Loucy (cell line): ENCODE measurements at regions not wholly inside any gene's neighbourhood (a gene's known extent, or its start where the extent isn't known, plus 50 kb on each side); places are given as distances from the start of the nearest gene placed in this dataset.

Source experiments
- H2AFZ ChIP-seq: fragments of 200-600 bp; sonication (generic); 2 replicates; pipeline ENCODE4 v1.6.0; 2016; ENCODE audit warnings: antibody characterized with exemption, mild to moderate bottlenecking, low read length, moderate library complexity
- H3F3A ChIP-seq: fragments of 200-600 bp; 2 replicates; pipeline ENCODE4 v1.6.0; 2016; ENCODE audit warnings: antibody characterized with exemption, low read depth, mild to moderate bottlenecking
- H3K27me3 ChIP-seq: fragments of 200-600 bp; sonication (generic); 2 replicates; pipeline ENCODE4 v1.6.1; 2014; ENCODE audit warnings: low read length, mild to moderate bottlenecking; ENCODE audit not compliant: insufficient read depth, poor library complexity, severe bottlenecking
- H3K36me3 ChIP-seq: fragments of 200-600 bp; sonication (generic); 2 replicates; pipeline ENCODE4 v1.6.1; 2016; ENCODE audit warnings: low read length; ENCODE audit not compliant: insufficient read depth
- H3K4me1 ChIP-seq: fragments of 200-600 bp; sonication (generic); 2 replicates; pipeline ENCODE4 v1.5.1; 2014; ENCODE audit warnings: low read length, mild to moderate bottlenecking; ENCODE audit not compliant: insufficient read depth, poor library complexity, severe bottlenecking
- H3K4me2 ChIP-seq: fragments of 200-600 bp; sonication (generic); 2 replicates; pipeline ENCODE4 v1.6.0; 2014; ENCODE audit warnings: antibody characterized with exemption, low read length, low read depth, mild to moderate bottlenecking; ENCODE audit not compliant: poor library complexity, severe bottlenecking
- H3K4me3 ChIP-seq: fragments of 200-600 bp; sonication (generic); 2 replicates; pipeline ENCODE4 v1.5.1; 2014; ENCODE audit warnings: low read length, mild to moderate bottlenecking, mixed read lengths; ENCODE audit not compliant: poor library complexity, severe bottlenecking
- H3K79me2 ChIP-seq: fragments of 200-600 bp; sonication (generic); 2 replicates; pipeline ENCODE4 v1.6.1; 2014; ENCODE audit warnings: low read length; ENCODE audit not compliant: insufficient read depth
- H3K9ac ChIP-seq: fragments of 200-600 bp; sonication (generic); 2 replicates; pipeline ENCODE4 v1.6.0; 2014; ENCODE audit warnings: mild to moderate bottlenecking, low read depth, low read length, moderate library complexity; ENCODE audit not compliant: poor library complexity, severe bottlenecking
- H3K9me2 ChIP-seq: fragments of 200-600 bp; sonication (generic); replicated peaks from 2 replicates; pipeline ENCODE4 v1.6.1; 2016; ENCODE audit warnings: low read depth, low read length, mixed read lengths
- H3K9me3 ChIP-seq: fragments of 200-600 bp; sonication (generic); 2 replicates; pipeline ENCODE4 v1.6.1; 2014; ENCODE audit warnings: mild to moderate bottlenecking, antibody characterized with exemption, low read length, low read depth; ENCODE audit not compliant: insufficient read depth
- H4K20me1 ChIP-seq: fragments of 200-600 bp; sonication (generic); 2 replicates; pipeline ENCODE4 v1.6.0; 2014; ENCODE audit warnings: antibody characterized with exemption, low read length, mild to moderate bottlenecking; ENCODE audit not compliant: insufficient read depth, poor library complexity, severe bottlenecking
- CTCF ChIP-seq: fragments of 200-600 bp; sonication (generic); conservative IDR thresholded peaks from 2 replicates; pipeline ENCODE4 v1.5.1; 2014; ENCODE audit warnings: mild to moderate bottlenecking, antibody characterized with exemption, low read length
- EZH2phosphoT487 ChIP-seq: fragments of 200-600 bp; IDR thresholded peaks from 2 replicates; pipeline ENCODE4 v1.6.1; 2018; ENCODE audit warnings: antibody characterized with exemption, mild to moderate bottlenecking, moderate library complexity, borderline replicate concordance

GRCh38 chr4:3715855-3716630, 50.1 kb upstream of the ADRA2C start:
- no peak overlapping the region for H3K9ac ChIP-seq
- no peaks in the 10 kb centered on the region for H3K9me2 ChIP-seq
- H3K36me3 ChIP-seq = no peaks in the 10 kb centered on the region
- no peak for TF ChIP-seq EZH2phosphoT487
- no peak for TF ChIP-seq CTCF
- no peak overlapping the region for H3K4me3 ChIP-seq
- no peaks in the 10 kb centered on the region for H3K27me3 ChIP-seq
- no peaks in the 10 kb centered on the region for H3F3A ChIP-seq
- peaks cover 6% of the 10 kb centered on the region; the same call in 1 of the 2 replicates for H3K9me3 ChIP-seq
- no peak overlapping the region for H3K4me2 ChIP-seq
- H3K4me1 ChIP-seq = no peaks in the 10 kb centered on the region
- H2AFZ ChIP-seq = no peak overlapping the region
- no peaks in the 10 kb centered on the region for H3K79me2 ChIP-seq
- H4K20me1 ChIP-seq = no peaks in the 10 kb centered on the region

GRCh38 chr4:3715061-3715854, 50.9 kb upstream of the ADRA2C start:
- Histone ChIP-seq H3K4me2 (no peak overlapping the region), H3K36me3 (no peaks in the 10 kb centered on the region), H3K4me1 (no peaks in the 10 kb centered on the region), H3K9me3 (peaks cover 6% of the 10 kb centered on the region; the same call in 1 of the 2 replicates), H4K20me1 (no peaks in the 10 kb centered on the region), H3K9ac (no peak overlapping the region), H2AFZ (no peak overlapping the region), H3F3A (no peaks in the 10 kb centered on the region), H3K79me2 (no peaks in the 10 kb centered on the region), H3K9me2 (no peaks in the 10 kb centered on the region), H3K27me3 (no peaks in the 10 kb centered on the region), H3K4me3 (no peak overlapping the region)
- TF ChIP-seq CTCF = no peak
- TF ChIP-seq EZH2phosphoT487 = no peak

- no peak overlapping the region for H2AFZ ChIP-seq
- H3K36me3 ChIP-seq = no peaks in the 10 kb centered on the region
- H3K4me1 ChIP-seq = no peaks in the 10 kb centered on the region
- TF ChIP-seq CTCF (no peak), EZH2phosphoT487 (no peak)
- H3K79me2 ChIP-seq = no peaks in the 10 kb centered on the region
- H3K4me2 ChIP-seq = no peak overlapping the region
- H3K4me3 ChIP-seq = no peak overlapping the region
- no peak overlapping the region for H3K9ac ChIP-seq
- H4K20me1 ChIP-seq = no peaks in the 10 kb centered on the region
- no peaks in the 10 kb centered on the region for H3K9me2 ChIP-seq
- H3K9me3 ChIP-seq = peaks cover 6% of the 10 kb centered on the region; the same call in 1 of the 2 replicates
- H3K27me3 ChIP-seq = no peaks in the 10 kb centered on the region
- H3F3A ChIP-seq = no peaks in the 10 kb centered on the region
These were observed 51.6 kb upstream of the ADRA2C start for GRCh38 chr4:3714642-3715001.
